Fibroblast of mammary gland (primary cell): ENCODE measurements at regions not wholly inside any gene's neighbourhood (a gene's known extent, or its start where the extent isn't known, plus 50 kb on each side); places are given as distances from the start of the nearest gene placed in this dataset.

ENCODE experiments used
- DNase-seq: peaks from one replicate; pipeline ENCODE4 v3.0.0-alpha.2; 2010; ENCODE audit warnings: low read depth
- H3K4me3 ChIP-seq: 2 replicates; pipeline ENCODE4 v1.5.1; 2011; ENCODE audit warnings: low read depth, mild to moderate bottlenecking, low read length, moderate library complexity; ENCODE audit not compliant: control insufficient read depth
- TF ChIP-seq, protein P1 (sequence below): conservative IDR thresholded peaks from 2 replicates; pipeline ENCODE4 v1.5.1; 2011; ENCODE audit warnings: low read depth, low read length, inconsistent platforms; ENCODE audit not compliant: control insufficient read depth, insufficient read depth

DNA sequence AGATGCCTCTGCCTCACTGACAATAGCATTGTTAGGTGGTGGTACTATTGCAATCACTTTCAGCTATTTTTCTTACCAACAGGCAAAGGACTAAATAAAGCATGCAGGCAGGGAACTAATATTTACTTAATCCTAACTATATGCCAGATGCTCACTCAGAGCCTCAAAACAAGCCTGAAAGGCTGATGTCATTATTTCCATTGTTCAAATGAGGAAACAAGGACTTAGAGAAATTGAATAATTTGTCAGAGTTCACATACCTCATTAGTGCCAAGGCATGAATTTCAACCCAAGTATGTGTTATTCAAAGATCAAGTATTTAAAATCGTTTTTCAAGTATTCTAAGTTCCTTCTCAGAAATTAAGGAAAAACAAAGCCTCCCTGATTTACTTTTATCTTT, 374.9 kb upstream of the TECRL start:
- DNase-seq, result peak; percentile 30
- H3K4me3 ChIP-seq, result no peak overlapping the region
- TF ChIP-seq, protein P1, sequence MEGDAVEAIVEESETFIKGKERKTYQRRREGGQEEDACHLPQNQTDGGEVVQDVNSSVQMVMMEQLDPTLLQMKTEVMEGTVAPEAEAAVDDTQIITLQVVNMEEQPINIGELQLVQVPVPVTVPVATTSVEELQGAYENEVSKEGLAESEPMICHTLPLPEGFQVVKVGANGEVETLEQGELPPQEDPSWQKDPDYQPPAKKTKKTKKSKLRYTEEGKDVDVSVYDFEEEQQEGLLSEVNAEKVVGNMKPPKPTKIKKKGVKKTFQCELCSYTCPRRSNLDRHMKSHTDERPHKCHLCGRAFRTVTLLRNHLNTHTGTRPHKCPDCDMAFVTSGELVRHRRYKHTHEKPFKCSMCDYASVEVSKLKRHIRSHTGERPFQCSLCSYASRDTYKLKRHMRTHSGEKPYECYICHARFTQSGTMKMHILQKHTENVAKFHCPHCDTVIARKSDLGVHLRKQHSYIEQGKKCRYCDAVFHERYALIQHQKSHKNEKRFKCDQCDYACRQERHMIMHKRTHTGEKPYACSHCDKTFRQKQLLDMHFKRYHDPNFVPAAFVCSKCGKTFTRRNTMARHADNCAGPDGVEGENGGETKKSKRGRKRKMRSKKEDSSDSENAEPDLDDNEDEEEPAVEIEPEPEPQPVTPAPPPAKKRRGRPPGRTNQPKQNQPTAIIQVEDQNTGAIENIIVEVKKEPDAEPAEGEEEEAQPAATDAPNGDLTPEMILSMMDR, result no peak

DNA sequence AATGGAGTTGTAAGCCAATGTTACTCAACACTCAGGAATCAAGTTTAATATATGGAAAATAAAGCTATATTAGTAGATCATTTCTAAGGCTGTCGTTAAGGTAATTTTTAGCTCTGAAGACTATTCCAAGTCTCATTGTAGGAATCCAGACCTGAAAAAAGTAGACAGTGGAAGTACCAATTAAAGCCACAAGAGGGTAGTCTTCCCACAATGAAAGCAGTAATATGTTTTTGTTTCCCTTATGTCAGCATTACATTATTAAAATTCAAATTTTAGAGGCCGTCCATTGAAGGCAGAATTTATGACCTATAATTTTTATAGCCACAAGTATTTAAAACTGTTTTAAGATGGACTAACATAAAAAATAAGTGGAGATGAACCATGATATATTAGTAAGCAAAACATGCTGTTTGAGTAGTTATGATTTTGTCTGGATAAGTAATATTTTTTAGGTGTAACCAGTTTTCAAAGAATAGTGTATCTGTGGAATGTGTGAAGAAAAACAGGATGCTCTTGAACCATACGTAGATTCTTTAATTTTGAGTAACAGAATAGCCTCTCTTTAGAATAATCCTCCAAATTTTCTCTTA, 372.6 kb upstream of the TECRL start:
- TF ChIP-seq, protein P1, result peak; percentile 72
- DNase-seq, result peak; percentile 38
- no peak overlapping the region for H3K4me3 ChIP-seq

DNA sequence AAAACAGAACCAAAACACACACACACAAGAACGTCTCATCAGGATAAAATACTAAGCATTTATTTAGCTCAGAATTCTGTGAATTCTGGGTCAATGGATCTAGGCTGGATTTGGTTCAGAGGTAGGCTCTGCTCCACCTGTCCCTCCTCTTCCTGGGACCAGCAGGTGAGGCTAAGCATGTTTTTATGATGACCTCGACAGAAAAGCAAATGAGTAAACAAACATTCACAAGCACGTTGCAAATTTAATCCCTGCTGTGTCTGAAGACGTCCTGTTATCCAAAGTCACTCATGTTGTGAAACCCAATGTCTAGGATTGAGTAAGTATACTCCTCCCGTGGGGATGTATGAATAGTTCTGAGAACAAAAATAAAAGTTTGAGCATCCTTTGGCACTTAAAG, 371.4 kb upstream of the TECRL start:
- TF ChIP-seq, protein P1, result no peak
- no peak for DNase-seq
- H3K4me3 ChIP-seq, result no peak overlapping the region

DNA sequence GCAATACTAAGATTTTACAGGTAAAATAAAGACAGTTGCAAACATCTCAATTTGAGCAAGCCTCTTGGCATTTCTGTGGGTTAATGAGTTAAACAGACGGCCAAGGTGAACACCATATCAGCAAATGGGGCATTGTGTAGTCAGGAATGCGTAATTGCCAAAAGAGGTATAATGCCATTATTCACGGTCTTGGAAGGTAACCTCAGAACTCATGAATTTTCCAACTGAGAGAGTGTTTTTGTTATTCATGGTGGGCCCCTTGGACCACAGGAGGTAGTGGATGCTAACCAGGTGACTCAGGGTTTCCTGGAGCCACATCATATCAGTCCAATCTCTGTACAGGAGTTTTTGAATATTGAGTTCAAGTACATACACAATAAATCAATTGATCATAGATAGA, 368.0 kb upstream of the TECRL start:
- TF ChIP-seq, protein P1, result no peak
- DNase-seq, result no peak
- H3K4me3 ChIP-seq, result no peak overlapping the region

DNA sequence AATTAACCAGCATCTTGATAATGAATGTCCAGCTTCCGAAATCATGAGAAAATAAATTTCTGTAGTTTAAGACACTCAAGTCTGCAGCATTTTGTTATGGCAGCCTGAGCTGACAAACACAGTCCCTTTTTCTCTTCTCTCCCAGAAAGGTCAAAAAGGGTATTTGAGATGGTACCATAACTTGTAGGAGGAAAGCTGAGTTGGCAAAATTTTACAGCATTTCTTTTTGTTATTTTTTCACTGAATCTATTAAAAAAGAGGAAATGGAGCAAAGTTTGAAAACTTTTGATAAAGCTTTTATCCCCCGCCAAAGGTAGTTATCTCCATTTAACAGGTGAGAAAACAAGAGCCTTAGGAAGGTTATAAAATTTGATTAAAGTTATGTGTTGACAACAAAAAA, 367.6 kb upstream of the TECRL start:
- H3K4me3 ChIP-seq, result no peak overlapping the region
- TF ChIP-seq, protein P1, result no peak
- DNase-seq, result no peak

DNA sequence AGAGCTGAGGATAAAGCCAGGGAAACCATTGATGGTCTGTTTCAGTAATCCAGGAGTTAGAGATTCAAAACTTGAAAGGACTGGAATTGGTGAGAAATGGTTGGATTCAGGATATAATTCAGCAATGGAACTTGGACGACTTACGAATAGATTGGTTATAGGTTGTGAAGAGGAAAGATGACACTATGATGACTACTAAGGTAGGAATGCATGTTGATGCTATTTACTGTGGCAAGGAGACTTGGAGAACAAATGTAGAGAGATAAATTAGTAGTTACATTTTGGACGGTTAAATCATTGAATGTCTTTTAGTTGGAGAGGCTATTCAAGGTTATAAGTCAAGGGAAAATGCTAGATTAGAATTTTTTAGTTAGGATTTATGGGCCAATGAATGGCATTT, 365.4 kb upstream of the TECRL start:
- TF ChIP-seq, protein P1, result no peak
- H3K4me3 ChIP-seq, result no peak overlapping the region
- peak; percentile 53 for DNase-seq

DNA sequence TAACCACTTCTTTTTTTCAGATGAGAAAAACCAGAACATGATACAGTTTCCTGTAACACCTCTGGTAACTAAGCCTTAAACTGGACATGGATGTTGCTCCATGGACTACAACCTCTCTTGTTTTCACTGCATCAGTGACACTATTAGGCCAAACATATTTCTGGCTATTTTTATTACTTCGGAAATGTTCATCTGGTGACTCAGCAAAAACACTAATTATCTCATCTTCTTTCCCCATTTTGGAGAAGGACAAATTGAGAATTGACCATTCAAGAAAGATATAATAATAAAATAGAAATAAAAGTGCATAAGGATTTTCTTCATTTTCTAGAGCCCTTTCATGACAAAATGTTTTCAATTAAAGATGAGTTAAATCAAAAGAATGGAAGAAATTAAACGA, 361.9 kb upstream of the TECRL start:
- no peak overlapping the region for H3K4me3 ChIP-seq
- no peak for DNase-seq
- TF ChIP-seq, protein P1, result no peak
